Amniotic stem cell (primary cell): ENCODE measurements at regions not wholly inside any gene's neighbourhood (a gene's known extent, or its start where the extent isn't known, plus 50 kb on each side); places are given as distances from the start of the nearest gene placed in this dataset.

Experiments used
- DNase-seq: peaks from one replicate; lab custom pipeline; 2025; lab: John Stamatoyannopoulos, UW

- DNase-seq = no peak
Observed at GRCh38 chr13:100940658-100941057, 266.1 kb upstream of the TMTC4 start.

DNA sequence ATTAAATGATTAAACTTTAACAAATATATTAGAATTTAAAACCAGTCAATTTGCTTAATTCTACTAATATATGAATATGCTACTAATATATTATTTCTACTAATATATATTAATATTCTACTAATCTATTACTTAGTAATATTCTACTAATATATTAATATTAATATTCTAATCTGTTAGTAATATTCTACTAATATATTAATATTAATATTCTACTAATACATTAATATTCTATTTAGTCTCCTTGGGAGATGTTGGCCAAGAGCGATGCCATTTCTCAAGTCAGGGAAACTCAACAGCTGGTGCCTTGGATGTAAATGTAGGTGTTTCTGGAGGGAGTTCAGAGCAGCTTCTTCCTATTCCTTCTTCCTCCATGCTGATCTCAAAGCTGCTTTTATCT lies 259.2 kb upstream of the TMTC4 start:
- DNase-seq = no peak

DNA sequence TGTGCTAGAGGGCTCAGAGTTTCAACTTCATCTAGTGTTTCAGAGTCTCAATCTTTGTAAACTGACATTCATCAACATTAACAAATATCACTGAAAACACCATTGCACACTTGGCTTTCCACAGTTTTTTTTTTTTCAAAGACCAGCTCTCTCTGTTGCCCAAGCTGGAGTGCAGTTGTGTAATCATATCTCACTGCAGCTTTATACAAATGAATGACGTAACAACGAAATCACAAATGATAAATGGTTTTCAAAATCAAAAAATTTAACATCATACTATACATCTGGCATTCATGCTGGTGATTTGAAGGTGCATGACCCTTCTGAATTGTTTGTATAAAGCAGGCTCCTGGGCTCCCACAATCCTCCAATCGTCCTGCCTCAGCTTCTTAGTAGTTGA lies 248.0 kb upstream of the TMTC4 start:
- DNase-seq = no peak

GRCh38 chr13:100921139-100921538 lies 246.5 kb upstream of the TMTC4 start:
- DNase-seq = no peak

GRCh38 chr13:100917011-100917410 lies 242.4 kb upstream of the TMTC4 start:
- no peak for DNase-seq

- no peak for DNase-seq
Observed at GRCh38 chr13:100913143-100913542, 238.5 kb upstream of the TMTC4 start.

GRCh38 chr13:100904293-100904976 lies 229.8 kb upstream of the TMTC4 start:
- DNase-seq = no peak

GRCh38 chr13:100899720-100900316 lies 225.2 kb upstream of the TMTC4 start:
- DNase-seq = no peak

- DNase-seq = no peak
Observed at GRCh38 chr13:100898431-100898830, 223.8 kb upstream of the TMTC4 start.

DNA sequence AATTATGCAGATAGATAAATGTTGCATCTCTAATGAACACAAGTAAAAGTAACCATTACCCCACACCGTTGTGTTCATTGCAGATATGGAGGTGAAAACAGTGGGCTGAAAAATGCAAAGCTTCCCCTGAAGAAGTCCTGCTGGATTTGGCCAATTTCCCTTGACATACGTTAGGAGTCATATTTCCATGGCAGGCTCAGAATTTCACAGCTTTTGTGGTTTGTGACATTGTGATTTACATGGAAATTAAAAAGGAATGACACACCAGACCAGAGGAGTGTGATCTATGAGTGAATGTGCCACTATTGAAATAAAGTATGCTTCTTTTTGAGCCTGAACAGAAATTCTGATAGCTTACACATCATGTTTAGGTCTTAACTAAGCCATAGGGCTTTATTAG lies 221.1 kb upstream of the TMTC4 start:
- DNase-seq = no peak

- DNase-seq = no peak
Observed at GRCh38 chr13:100892981-100893380, 218.4 kb upstream of the TMTC4 start.

DNA sequence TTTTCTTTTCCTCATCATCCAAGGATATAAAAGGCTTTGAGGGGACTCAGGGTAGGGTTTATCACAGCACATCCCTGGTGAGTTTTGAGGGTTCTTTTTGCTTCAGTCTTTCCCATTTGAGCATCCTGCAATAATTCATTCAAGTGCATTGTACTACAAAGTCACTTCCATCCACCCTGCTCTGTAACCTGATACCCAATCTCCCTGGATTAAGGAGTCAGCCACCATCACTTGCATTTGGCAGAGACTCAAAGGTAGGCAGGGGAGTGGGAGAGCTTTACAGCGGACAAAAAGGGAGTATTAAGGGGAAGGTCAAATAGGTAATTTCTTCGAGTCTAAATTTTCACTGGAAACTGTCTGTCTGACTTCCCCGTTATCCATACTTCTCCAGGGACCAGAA lies 216.1 kb upstream of the TMTC4 start:
- no peak for DNase-seq

GRCh38 chr13:100887729-100888151 lies 213.1 kb upstream of the TMTC4 start:
- peak; percentile 28 for DNase-seq

GRCh38 chr13:100883453-100883852 lies 208.9 kb upstream of the TMTC4 start:
- DNase-seq = no peak

DNA sequence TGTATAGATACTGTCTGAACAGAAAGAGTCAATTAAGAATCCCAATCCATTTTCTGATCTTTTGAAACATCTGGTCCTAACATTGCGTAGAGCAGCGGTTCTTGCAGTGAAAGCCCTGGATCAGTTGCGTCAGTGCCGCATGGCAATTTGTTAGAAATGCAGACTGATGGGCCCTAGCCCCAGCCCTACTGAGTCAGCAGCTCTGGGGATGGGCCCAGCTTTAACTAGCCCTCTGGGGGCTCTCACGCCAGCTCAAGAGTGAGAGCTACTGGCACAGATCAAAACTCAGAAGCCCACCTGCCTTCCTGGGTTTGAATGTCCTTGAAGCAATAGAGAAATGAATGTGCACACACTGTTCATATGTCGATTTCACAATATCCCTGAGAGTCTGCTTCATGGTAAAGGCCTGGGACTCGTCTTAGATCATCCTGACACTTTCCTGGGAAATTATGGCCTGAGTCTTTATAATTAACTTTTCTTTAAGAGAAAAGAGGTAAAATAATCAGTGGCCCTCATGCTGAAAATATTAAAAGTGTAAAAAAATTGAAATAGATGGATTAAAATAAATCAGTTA lies 206.8 kb upstream of the TMTC4 start:
- DNase-seq = no peak

GRCh38 chr13:100880166-100880565 lies 205.6 kb upstream of the TMTC4 start:
- DNase-seq = no peak

- DNase-seq = no peak
Observed at GRCh38 chr13:100879255-100879654, 204.7 kb upstream of the TMTC4 start.

GRCh38 chr13:100876044-100876403 lies 201.4 kb upstream of the TMTC4 start:
- DNase-seq = no peak

DNA sequence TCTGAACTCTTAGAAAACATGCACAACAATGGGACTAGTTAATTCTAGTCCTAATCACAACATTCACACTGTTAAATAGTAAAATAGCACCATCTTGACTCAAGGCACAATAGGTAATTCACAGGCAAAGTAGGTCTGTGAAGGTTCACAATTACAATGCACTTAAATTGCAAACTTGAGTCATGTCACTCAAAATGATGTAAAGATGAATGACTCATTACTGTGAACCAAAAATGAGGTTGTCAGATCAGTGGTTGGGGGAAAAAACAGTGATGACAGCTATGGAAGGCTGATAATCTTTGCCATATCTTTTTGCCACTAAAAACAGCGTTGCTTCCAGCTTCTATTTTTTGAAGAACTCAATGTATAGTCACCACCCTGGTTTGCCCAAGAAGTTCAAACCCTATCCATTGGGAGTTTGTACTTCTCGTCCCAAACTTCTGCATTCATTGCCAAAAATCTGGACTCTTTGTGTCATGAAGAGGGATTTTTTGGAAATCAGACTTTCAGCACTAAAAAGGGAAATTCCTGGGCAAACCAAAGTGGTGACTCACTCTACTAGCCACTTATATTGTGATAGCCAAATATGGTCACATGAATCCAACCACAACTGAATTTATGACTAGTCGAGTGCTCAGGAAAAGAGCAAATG lies 200.9 kb upstream of the TMTC4 start:
- peak; percentile 80 for DNase-seq

DNA sequence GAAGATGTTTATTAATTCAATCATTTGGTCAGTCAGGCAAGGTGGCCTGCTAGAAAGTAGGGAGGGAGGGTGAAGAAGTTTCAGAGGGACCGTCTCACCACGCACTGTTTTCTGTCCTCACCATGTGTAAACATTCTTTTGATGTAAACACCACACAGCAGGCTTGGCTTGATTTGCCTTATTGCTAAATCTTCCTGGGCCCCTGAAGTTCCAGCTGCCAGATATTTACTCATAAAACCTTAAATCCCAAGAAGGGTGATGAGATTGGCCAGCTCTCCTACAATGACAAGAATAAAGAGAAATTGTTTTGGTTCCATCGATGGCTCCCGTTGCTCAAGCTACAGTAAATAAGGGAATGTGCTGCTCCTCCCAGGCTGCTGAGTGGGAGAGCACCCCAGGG lies 198.2 kb upstream of the TMTC4 start:
- DNase-seq = no peak

- no peak for DNase-seq
Observed at GRCh38 chr13:100870898-100871297, 196.3 kb upstream of the TMTC4 start.

GRCh38 chr13:100860866-100861265 lies 186.3 kb upstream of the TMTC4 start:
- DNase-seq = no peak

DNA sequence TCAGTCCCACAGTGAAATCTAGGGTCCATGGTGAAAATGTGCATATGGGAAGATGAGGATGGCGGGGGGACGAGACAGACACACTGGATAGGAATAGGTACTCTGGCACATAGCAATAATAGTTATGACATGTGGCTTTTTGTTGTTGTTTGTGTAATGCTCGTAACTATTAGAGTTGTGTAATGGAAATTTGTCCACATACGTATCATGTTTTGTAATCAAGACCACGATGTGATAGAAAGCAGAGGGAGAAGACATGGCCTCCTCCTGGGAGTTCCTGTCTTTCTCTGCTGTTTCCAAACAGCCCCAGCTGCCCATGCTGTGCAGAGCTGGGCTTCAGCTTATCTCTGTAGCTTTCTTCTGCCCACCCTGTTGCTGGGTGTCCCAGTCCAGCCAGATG lies 185.3 kb upstream of the TMTC4 start:
- DNase-seq = no peak
